GM12864 (cell line): ENCODE measurements at regions not wholly inside any gene's neighbourhood (a gene's known extent, or its start where the extent isn't known, plus 50 kb on each side); places are given as distances from the start of the nearest gene placed in this dataset.
"Not testable (repeated sequence)": the region's sequence is repeated elsewhere in the genome, so short reads cannot be mapped to it uniquely, and the experiment has no call there.

Source experiments
- DNase-seq: peaks from one replicate; pipeline ENCODE4 v3.0.0-alpha.2; 2011; ENCODE audit warnings: low read depth
- H3K4me3 ChIP-seq: 2 replicates; pipeline ENCODE4 v1.5.1; 2011; ENCODE audit warnings: mild to moderate bottlenecking, low read depth, low read length, control low read depth
- TF ChIP-seq, protein P1 (sequence below): IDR thresholded peaks from 2 replicates; pipeline ENCODE4 v1.5.1; 2011; ENCODE audit warnings: low read depth, mild to moderate bottlenecking, moderate library complexity, low read length, control low read depth, inconsistent platforms; ENCODE audit errors: missing control alignments

DNA sequence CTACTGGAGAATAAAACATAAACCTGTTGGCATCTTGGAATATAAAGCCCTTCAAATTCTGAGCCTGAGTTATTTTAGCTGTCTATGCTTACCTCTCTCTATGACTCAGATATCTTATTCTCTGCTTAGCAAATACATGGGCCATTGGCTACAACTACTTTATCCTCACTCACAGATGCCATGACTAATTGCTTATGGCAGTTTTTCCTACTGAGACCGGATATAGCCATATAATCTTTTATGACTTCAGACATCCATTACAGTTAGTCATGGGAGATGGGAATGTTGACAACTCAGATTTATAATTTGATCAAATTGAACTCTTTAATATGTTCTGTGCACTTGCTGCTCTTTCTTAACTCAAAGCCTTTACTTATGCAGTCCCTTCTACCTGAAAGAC is 502.4 kb upstream of the ATP2B1 start:
- no peak for DNase-seq
- no peak overlapping the region for H3K4me3 ChIP-seq
- TF ChIP-seq, protein P1, sequence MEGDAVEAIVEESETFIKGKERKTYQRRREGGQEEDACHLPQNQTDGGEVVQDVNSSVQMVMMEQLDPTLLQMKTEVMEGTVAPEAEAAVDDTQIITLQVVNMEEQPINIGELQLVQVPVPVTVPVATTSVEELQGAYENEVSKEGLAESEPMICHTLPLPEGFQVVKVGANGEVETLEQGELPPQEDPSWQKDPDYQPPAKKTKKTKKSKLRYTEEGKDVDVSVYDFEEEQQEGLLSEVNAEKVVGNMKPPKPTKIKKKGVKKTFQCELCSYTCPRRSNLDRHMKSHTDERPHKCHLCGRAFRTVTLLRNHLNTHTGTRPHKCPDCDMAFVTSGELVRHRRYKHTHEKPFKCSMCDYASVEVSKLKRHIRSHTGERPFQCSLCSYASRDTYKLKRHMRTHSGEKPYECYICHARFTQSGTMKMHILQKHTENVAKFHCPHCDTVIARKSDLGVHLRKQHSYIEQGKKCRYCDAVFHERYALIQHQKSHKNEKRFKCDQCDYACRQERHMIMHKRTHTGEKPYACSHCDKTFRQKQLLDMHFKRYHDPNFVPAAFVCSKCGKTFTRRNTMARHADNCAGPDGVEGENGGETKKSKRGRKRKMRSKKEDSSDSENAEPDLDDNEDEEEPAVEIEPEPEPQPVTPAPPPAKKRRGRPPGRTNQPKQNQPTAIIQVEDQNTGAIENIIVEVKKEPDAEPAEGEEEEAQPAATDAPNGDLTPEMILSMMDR: no peak

- TF ChIP-seq, protein P1: no peak
- H3K4me3 ChIP-seq: no peak overlapping the region
- no peak for DNase-seq
Measured at GRCh38 chr12:90209029-90209428, 500.4 kb upstream of the ATP2B1 start.

GRCh38 chr12:90208379-90208778 is 499.7 kb upstream of the ATP2B1 start:
- not testable (repeated sequence) for H3K4me3 ChIP-seq, DNase-seq

GRCh38 chr12:90207799-90208198 is 499.2 kb upstream of the ATP2B1 start:
- H3K4me3 ChIP-seq: no peak overlapping the region
- no peak for DNase-seq
- TF ChIP-seq, protein P1: no peak

DNA sequence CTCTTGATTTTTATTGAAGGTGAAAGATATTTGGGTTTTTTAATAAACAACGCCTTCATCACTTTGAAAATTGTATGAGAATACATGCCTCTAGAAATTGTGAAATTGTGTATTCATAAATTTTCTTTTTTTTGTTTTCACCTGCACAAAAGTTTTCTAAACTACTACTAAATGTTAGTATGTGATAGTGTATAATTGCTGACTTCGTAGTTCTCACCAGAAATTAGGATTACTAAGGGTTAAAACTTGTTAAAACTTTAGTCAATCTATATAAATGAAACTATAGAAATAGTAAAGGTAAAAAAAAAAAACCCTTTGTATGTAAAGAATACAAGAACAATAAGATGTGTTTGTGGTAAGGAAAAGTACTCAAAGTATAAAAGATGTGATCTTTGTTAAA is 496.5 kb upstream of the ATP2B1 start:
- TF ChIP-seq, protein P1: no peak
- H3K4me3 ChIP-seq: no peak overlapping the region
- DNase-seq: no peak

GRCh38 chr12:90203556-90203955 is 494.9 kb upstream of the ATP2B1 start:
- DNase-seq: no peak
- TF ChIP-seq, protein P1: no peak
- no peak overlapping the region for H3K4me3 ChIP-seq

- TF ChIP-seq, protein P1: no peak
- no peak overlapping the region for H3K4me3 ChIP-seq
- DNase-seq: no peak
Measured at GRCh38 chr12:90199006-90199405, 490.4 kb upstream of the ATP2B1 start.

DNA sequence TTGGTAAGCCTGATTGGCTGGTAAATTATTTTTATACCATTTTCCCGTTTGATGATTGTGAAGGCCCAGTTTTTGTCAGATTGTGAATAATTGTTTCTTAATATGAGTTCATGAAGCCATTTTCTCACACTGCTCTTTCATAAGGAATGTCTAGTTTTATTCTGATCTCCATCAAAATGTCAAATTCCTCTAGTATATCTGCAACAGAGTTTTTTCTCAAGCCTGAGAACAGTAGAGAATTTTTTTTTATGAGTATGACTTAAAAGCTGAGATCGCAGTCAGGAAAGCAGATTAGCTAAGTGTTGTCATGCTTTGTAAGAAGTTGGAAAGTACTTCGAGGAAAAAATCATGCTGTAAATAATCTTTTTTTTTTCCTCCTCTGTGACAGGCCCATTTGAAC is 484.9 kb upstream of the ATP2B1 start:
- TF ChIP-seq, protein P1: no peak
- H3K4me3 ChIP-seq: no peak overlapping the region
- DNase-seq: no peak
